HFF-Myc (cell line): ENCODE measurements at regions not wholly inside any gene's neighbourhood (a gene's known extent, or its start where the extent isn't known, plus 50 kb on each side); places are given as distances from the start of the nearest gene placed in this dataset.

Experiments used
- DNase-seq: peaks from one replicate; pipeline ENCODE4 v3.0.0-alpha.2; 2011; ENCODE audit warnings: low read depth; ENCODE audit errors: extremely low read depth
- H3K4me3 ChIP-seq: replicated peaks from 2 replicates; pipeline ENCODE4 v1.5.1; 2011; ENCODE audit warnings: low read depth, mild to moderate bottlenecking, control low read depth, low read length
- CTCF ChIP-seq: IDR thresholded peaks from 2 replicates; pipeline ENCODE4 v1.5.1; 2012; ENCODE audit warnings: mild to moderate bottlenecking, low read depth, low read length, control low read depth; ENCODE audit errors: missing control alignments

- no peak for TF ChIP-seq CTCF
- no peak for DNase-seq
- no peak overlapping the region for H3K4me3 ChIP-seq
Observed at GRCh38 chrX:781224-782204, 150.9 kb downstream of the SHOX start.

DNA sequence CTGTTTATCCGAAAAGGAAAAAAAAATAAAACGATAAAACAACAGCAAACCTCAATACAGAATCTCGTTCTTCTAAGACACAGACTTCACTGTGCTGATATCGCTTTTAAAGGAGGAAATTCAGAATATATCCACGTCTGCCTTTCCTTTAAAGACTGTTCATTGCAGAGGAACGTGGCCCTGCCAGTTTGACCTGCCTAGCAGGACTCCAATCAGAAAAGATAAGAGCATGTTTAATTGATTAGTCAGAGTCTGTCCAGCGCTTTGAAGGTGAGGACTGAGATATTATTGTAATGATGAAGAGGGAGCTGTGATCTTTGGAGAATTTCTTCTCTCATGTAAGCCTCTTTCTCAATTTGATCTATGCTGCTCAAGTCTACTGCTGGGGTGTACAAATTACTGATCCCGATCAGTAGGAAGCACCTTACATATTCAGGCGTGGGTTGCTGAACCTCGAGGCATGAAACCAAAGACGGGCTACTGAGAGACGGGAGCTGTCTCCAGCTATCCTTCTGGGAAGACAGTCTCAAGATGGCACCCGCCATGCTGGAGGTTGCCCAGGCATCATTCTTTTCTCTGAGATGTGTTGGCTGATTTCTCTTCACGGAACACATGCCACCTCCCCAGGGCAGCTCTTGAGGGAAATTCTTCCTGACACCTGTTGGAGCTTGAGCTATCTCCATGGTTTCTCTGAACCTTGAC, 146.1 kb downstream of the SHOX start:
- no peak overlapping the region for H3K4me3 ChIP-seq
- DNase-seq: no peak
- TF ChIP-seq CTCF: no peak

DNA sequence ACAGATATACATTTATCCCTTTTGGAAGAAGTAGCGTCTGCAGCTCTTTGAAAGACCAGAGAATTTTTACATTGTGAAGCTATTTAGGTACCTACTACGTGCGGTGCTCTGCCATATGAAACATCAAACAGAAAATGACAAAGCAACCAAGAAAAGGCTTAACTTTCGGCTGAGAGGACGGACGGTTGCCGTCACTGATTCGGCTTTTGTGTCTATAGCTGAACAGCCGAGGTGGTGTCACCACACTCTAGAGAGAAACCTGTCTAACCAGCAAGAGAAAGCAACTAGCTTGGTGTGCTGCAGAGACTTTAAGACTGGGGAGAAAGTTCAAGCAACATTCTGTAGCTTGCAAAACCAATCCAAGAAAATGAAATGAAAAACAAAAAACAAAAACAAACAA, 145.5 kb downstream of the SHOX start:
- DNase-seq: no peak
- TF ChIP-seq CTCF: no peak
- H3K4me3 ChIP-seq: no peak overlapping the region

DNA sequence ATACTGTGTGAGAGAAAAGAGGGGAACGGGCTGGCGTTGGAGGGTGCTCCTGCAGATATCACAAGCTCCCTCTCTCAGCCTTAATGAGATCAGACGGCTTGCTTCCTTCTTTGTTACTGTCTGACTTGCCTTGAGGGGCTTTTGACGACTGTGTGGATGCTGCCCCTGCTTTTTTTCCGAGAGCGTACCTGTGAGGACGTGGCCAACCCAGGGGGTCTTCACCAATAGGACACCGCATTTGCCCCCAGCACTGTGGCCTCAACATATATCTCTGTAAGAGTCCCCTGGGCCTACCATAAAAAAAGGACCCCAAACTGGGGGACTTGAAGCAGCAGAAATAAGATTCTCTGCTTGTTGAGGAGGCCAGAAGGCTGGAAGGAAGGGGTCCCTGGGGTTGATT, 143.9 kb downstream of the SHOX start:
- DNase-seq: no peak
- TF ChIP-seq CTCF: no peak
- H3K4me3 ChIP-seq: no peak overlapping the region

- DNase-seq: no peak
- H3K4me3 ChIP-seq: no peak overlapping the region
- no peak for TF ChIP-seq CTCF
Observed at GRCh38 chrX:773292-774025, 142.9 kb downstream of the SHOX start.

GRCh38 chrX:771536-771935, 140.9 kb downstream of the SHOX start:
- no peak for TF ChIP-seq CTCF
- no peak overlapping the region for H3K4me3 ChIP-seq
- DNase-seq: no peak
